ENCODE measurements at regions not wholly inside any gene's neighbourhood (a gene's known extent, or its start where the extent isn't known, plus 50 kb on each side); places are given as distances from the start of the nearest gene placed in this dataset.

GRCh38 chr4:128510850-128511249 is 223.2 kb upstream of the PGRMC2 start:
- TF ChIP-seq SIN3A (IDR thresholded peaks at IDR 0.05; ENCODE audit: borderline replicate concordance, insufficient read depth, low read depth, low read length) (no peak), TCF7L2 (IDR thresholded peaks at IDR 0.05; ENCODE audit: low read depth, low read length) (no peak), REST (IDR thresholded peaks at IDR 0.05; ENCODE audit: insufficient read depth in 1 of 2, low read depth in 2 of 2, low read length in 1 of 2) (no peak), POLR2AphosphoS5 (IDR thresholded peaks at IDR 0.05; ENCODE audit: low read depth, low read length) (no peak)
- Histone ChIP-seq H3K4me3 (ENCODE audit: low read depth in 2 of 2, low read length in 2 of 2) (no peak overlapping the region), H3K4me1 (ENCODE audit: control insufficient read depth, insufficient read depth, low read length) (no peaks in the 10 kb centered on the region), H3K9me3 (ENCODE audit: control insufficient read depth, insufficient read depth, low read depth, low read length) (no peaks in the 10 kb centered on the region), H3K27ac (ENCODE audit: low read length) (no peak overlapping the region), H3K36me3 (ENCODE audit: control insufficient read depth, insufficient read depth, low read length) (no peaks in the 10 kb centered on the region), H3K27me3 (ENCODE audit: control insufficient read depth, insufficient read depth, low read length) (no peaks in the 10 kb centered on the region)
- DNase-seq (ENCODE audit: low read depth, low spot score) (no peak), ATAC-seq (no peak)
- BruUV-seq (replicated peaks), result no TSS peak
- in situ Hi-C loops (cut with HindIII; ENCODE audit: low pct_unique_long_range_greater_than_20kb, low sequenced_read_pairs), result no loop called here
- ChIA-PET CTCF (no interaction called here), POLR2A (no interaction called here)
- intact Hi-C loops (cut with micrococcal nuclease; ENCODE audit: unreplicated experiment), result no loop called here

- H3K9me3 ChIP-seq (ENCODE audit: control insufficient read depth, insufficient read depth, low read depth, low read length), result no peaks in the 10 kb centered on the region
- ATAC-seq (no peak), DNase-seq (ENCODE audit: low read depth, low spot score) (no peak)
- no TSS peak for BruUV-seq (replicated peaks)
- no peaks in the 10 kb centered on the region for H3K4me1 ChIP-seq (ENCODE audit: control insufficient read depth, insufficient read depth, low read length)
- ChIA-PET POLR2A (no interaction called here), CTCF (no interaction called here)
- H3K36me3 ChIP-seq (ENCODE audit: control insufficient read depth, insufficient read depth, low read length), result no peaks in the 10 kb centered on the region
- TF ChIP-seq POLR2AphosphoS5 (IDR thresholded peaks at IDR 0.05; ENCODE audit: low read depth, low read length) (no peak), CTCF (IDR thresholded peaks at IDR 0.05) (no peak), SIN3A (IDR thresholded peaks at IDR 0.05; ENCODE audit: borderline replicate concordance, insufficient read depth, low read depth, low read length) (no peak), REST (IDR thresholded peaks at IDR 0.05; ENCODE audit: insufficient read depth in 1 of 2, low read depth in 2 of 2, low read length in 1 of 2) (no peak), TCF7L2 (IDR thresholded peaks at IDR 0.05; ENCODE audit: low read depth, low read length) (no peak)
- H3K4me3 ChIP-seq (ENCODE audit: low read depth in 2 of 2, low read length in 2 of 2), result no peak overlapping the region
- H3K27ac ChIP-seq (ENCODE audit: low read length), result no peak overlapping the region
- in situ Hi-C loops (cut with HindIII; ENCODE audit: low pct_unique_long_range_greater_than_20kb, low sequenced_read_pairs), result no loop called here
- intact Hi-C loops (cut with micrococcal nuclease; ENCODE audit: unreplicated experiment), result no loop called here
- no peaks in the 10 kb centered on the region for H3K27me3 ChIP-seq (ENCODE audit: control insufficient read depth, insufficient read depth, low read length)
These were observed 215.4 kb upstream of the PGRMC2 start for GRCh38 chr4:128502818-128503527.
